RWPE1 (cell line): ENCODE measurements at regions not wholly inside any gene's neighbourhood (a gene's known extent, or its start where the extent isn't known, plus 50 kb on each side); places are given as distances from the start of the nearest gene placed in this dataset.

ENCODE experiments used
- CTCF ChIA-PET: fragments of 350-600 bp; sonication (Branson Sonifier 250); formaldehyde crosslinking; extraction: SDS; loops from one replicate; lab custom pipeline; 2021; lab: Yijun Ruan, JAX
- POLR2A ChIA-PET: fragments of 400-600 bp; formaldehyde crosslinking; extraction: SDS; loops from one replicate; lab custom pipeline; 2020; ENCODE audit warnings: antibody characterized with exemption; ENCODE audit not compliant: low non-redundant PET; lab: Yijun Ruan, JAX
- DNase-seq: peaks from one replicate; pipeline ENCODE4 v3.0.0; 2012; ENCODE audit warnings: low spot score
- H3K27ac ChIP-seq: fragments of 450-650 bp; 2 replicates; pipeline ENCODE4 v1.5.1; 2017
- CTCF ChIP-seq: fragments of 450-650 bp; conservative IDR thresholded peaks from 2 replicates; pipeline ENCODE4 v1.5.1; 2017; ENCODE audit warnings: low read depth, mild to moderate bottlenecking

GRCh38 chr1:219342836-219343235 is 169.2 kb downstream of the LYPLAL1 start:
- ChIA-PET CTCF (interaction anchor here (0.7 kb wide), 1 partner anchor 80 kb away, joined by 3 read pairs; no protein-coding TSS in a partner anchor), POLR2A (no interaction called here)
- no peak for DNase-seq
- no peak for TF ChIP-seq CTCF
- no peak overlapping the region for H3K27ac ChIP-seq

DNA sequence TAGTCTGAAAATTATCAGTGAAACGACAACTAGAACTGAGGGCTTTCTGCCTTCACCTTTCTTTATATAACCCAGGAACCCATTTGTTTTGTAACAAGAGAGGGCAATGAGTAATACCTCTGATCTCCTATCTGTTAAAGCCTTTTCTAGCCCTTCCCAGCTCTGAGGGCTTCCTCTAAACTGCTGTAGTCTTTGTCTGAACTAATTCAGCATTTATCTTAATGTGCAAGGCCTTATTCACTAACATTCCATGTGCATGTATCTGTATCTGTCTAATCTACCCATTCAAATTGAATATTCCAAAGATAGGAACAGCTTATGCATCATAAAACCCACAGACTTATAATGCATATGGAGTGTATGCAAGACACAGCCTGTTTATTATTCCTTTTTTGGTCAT is 167.1 kb downstream of the LYPLAL1 start:
- no peak overlapping the region for H3K27ac ChIP-seq
- peak; percentile 18 for DNase-seq
- TF ChIP-seq CTCF: no peak
- POLR2A ChIA-PET: no interaction called here
- CTCF ChIA-PET: interaction anchor here (0.6 kb wide), 1 partner anchor 305 kb away, joined by 3 read pairs; no protein-coding TSS in a partner anchor

GRCh38 chr1:219339466-219339865 is 165.8 kb downstream of the LYPLAL1 start:
- TF ChIP-seq CTCF: no peak
- POLR2A ChIA-PET: no interaction called here
- CTCF ChIA-PET: interaction anchor here (0.6 to 1.3 kb wide), 2 partner anchors 46 to 256 kb away, joined by 3 read pairs; no protein-coding TSS in a partner anchor
- no peak overlapping the region for H3K27ac ChIP-seq
- DNase-seq: no peak

DNA sequence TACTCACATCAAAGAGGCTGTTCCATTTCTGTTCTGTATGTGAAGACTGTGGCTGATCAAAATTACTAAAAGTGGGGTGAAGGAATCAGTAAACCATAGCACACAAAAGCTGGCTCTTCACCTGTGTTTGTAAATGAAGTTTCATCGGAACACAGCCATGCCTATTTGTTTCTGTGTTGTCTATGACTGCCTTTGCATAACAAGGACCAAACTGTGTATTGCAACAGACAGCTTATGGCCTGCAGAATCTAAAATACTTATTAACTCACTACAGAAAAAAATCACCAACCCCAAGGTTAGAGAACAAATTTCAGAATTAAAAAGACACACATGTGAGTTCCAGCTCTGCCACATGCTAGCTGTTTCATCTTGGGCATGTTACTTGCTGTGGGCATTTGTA is 163.9 kb downstream of the LYPLAL1 start:
- ChIA-PET POLR2A (no interaction called here), CTCF (interaction anchor here (0.6 kb wide), 2 partner anchors 12 to 18 kb away, joined by 3 to 9 read pairs; no protein-coding TSS in a partner anchor)
- H3K27ac ChIP-seq: no peak overlapping the region
- no peak for TF ChIP-seq CTCF
- DNase-seq: no peak

- TF ChIP-seq CTCF: no peak
- ChIA-PET POLR2A (no interaction called here), CTCF (no interaction called here)
- H3K27ac ChIP-seq: no peak overlapping the region
- no peak for DNase-seq
Observed at GRCh38 chr1:219333626-219334025, 159.9 kb downstream of the LYPLAL1 start.

DNA sequence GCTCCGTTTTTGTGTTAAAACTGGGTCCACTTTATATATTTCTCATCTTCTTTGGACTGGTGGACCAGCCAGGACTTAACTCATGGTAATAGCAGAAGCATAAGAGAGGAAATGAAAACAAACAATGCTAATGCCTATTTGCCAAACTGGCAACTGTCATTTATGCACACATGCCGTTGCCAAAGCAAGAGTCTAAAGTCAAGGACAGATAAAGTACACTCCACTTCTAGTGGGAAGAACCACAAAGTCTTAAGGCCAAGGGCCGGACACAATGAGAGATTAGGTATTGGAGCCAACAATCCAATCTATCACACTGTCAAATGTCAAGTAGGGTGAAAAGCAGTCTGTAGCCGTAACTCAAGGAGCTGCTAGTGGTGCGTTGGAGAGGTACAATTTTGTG is 157.7 kb downstream of the LYPLAL1 start:
- CTCF ChIA-PET: no interaction called here
- POLR2A ChIA-PET: no interaction called here
- DNase-seq: no peak
- TF ChIP-seq CTCF: no peak
- no peak overlapping the region for H3K27ac ChIP-seq

DNA sequence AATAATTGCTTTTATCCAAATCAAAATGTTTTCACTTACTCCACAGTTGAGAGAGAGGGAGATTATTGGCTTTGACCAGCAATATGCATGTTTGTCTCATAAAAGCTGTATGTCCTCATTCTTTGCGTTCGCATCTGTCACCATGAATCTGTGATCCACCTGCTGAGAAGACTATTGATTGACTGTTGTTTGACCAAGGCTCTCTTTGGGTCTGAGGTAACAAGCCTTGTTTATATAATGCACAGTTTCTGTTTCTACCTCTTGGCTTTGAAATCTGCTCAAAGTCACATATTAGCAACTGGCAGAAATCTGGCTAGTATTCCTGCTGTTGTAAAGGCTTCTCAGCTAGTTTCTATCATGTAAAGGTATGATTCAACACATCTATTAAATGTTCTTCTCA is 157.0 kb downstream of the LYPLAL1 start:
- no peak for DNase-seq
- POLR2A ChIA-PET: no interaction called here
- CTCF ChIA-PET: interaction anchor here (0.5 kb wide), 1 partner anchor 184 kb away, joined by 4 read pairs; no protein-coding TSS in a partner anchor
- TF ChIP-seq CTCF: no peak
- no peak overlapping the region for H3K27ac ChIP-seq
